Keratinocyte (primary cell): ENCODE measurements at regions not wholly inside any gene's neighbourhood (a gene's known extent, or its start where the extent isn't known, plus 50 kb on each side); places are given as distances from the start of the nearest gene placed in this dataset.

ENCODE experiments used
- DNase-seq: peaks from one replicate; pipeline ENCODE4 v3.0.0-alpha.2; 2011; ENCODE audit warnings: low read depth, missing footprints, low spot score
- FAIRE-seq: peaks from 2 replicates; lab custom pipeline; 2011; peaks lifted over from hg19 to GRCh38; lab: Jason Lieb, UNC
- H2AFZ ChIP-seq: 2 replicates; pipeline ENCODE4 v1.6.0; 2012; ENCODE audit warnings: low read length, control low read depth, inconsistent platforms; ENCODE audit not compliant: control insufficient read depth
- H3K27ac ChIP-seq: 2 replicates; pipeline ENCODE4 v1.5.1; 2011; ENCODE audit warnings: low read length; ENCODE audit not compliant: control insufficient read depth, insufficient read depth
- H3K27me3 ChIP-seq: 3 replicates; pipeline ENCODE4 v1.6.0; 2011; ENCODE audit warnings: low read length; ENCODE audit not compliant: control insufficient read depth, insufficient read depth; ENCODE audit errors: extremely low read depth
- H3K36me3 ChIP-seq, 2 experiments: 2 replicates in 1 of 2; 3 replicates in 1 of 2; pipeline ENCODE4 v1.5.1; 2011; ENCODE audit warnings: low read length in 2 of 2, mild to moderate bottlenecking in 1 of 2; ENCODE audit not compliant: control insufficient read depth in 2 of 2, insufficient read depth in 2 of 2; ENCODE audit errors: extremely low read depth in 1 of 2
- H3K4me1 ChIP-seq: 3 replicates; pipeline ENCODE4 v1.5.1; 2011; ENCODE audit warnings: low read length; ENCODE audit not compliant: control insufficient read depth, insufficient read depth; ENCODE audit errors: extremely low read depth
- H3K4me2 ChIP-seq: 3 replicates; pipeline ENCODE4 v1.6.0; 2011; ENCODE audit warnings: low read depth, low read length; ENCODE audit not compliant: control insufficient read depth, insufficient read depth; ENCODE audit errors: extremely low read depth
- H3K4me3 ChIP-seq, 3 experiments: fragments of 200-600 bp in 1 of 3; sonication (generic) in 1 of 3; 2 replicates in 2 of 3; 3 replicates in 1 of 3; pipeline ENCODE4 v1.5.1; 2011 to 2016; ENCODE audit warnings: low read length in 3 of 3, mild to moderate bottlenecking in 3 of 3, control low read depth in 2 of 3, inconsistent platforms in 1 of 3, low read depth in 1 of 3, mixed read lengths in 1 of 3, mixed run types in 1 of 3, moderate library complexity in 1 of 3; ENCODE audit not compliant: control insufficient read depth in 2 of 3, insufficient read depth in 2 of 3; ENCODE audit errors: extremely low read depth in 1 of 3
- H3K79me2 ChIP-seq: 2 replicates; pipeline ENCODE4 v1.6.0; 2012; ENCODE audit warnings: low read length; ENCODE audit not compliant: control insufficient read depth, insufficient read depth
- H3K9ac ChIP-seq: 3 replicates; pipeline ENCODE4 v1.6.0; 2011; ENCODE audit warnings: low read length; ENCODE audit not compliant: control insufficient read depth, insufficient read depth; ENCODE audit errors: extremely low read depth
- H3K9me1 ChIP-seq: 3 replicates; pipeline ENCODE4 v1.6.0; 2011; ENCODE audit warnings: low read length; ENCODE audit not compliant: control insufficient read depth, insufficient read depth; ENCODE audit errors: extremely low read depth
- H3K9me3 ChIP-seq: 2 replicates; pipeline ENCODE4 v1.5.1; 2012; ENCODE audit warnings: low read depth, low read length; ENCODE audit not compliant: control insufficient read depth
- H4K20me1 ChIP-seq: 3 replicates; pipeline ENCODE4 v1.6.0; 2011; ENCODE audit warnings: low read length; ENCODE audit not compliant: control insufficient read depth, insufficient read depth; ENCODE audit errors: extremely low read depth
- CTCF ChIP-seq, 3 experiments: IDR thresholded peaks in 1 of 3; conservative IDR thresholded peaks in 1 of 3; optimal IDR thresholded peaks in 1 of 3; 2 replicates in 2 of 3; 3 replicates in 1 of 3; pipeline versions ENCODE3 to v1.5.1; 2011; ENCODE audit warnings: low read length in 3 of 3, mild to moderate bottlenecking in 3 of 3, moderate library complexity in 2 of 3, control low read depth in 1 of 3, inconsistent platforms in 1 of 3; ENCODE audit not compliant: insufficient read depth in 2 of 3; ENCODE audit errors: extremely low read depth in 1 of 3
- EZH2 ChIP-seq: IDR thresholded peaks from one replicate; pipeline ENCODE4 v1.6.1; 2012; ENCODE audit warnings: inconsistent platforms, mild to moderate bottlenecking, low read length, moderate library complexity
- dilution Hi-C: fragments of 300-500 bp; cut with MboI; formaldehyde crosslinking; loops from one replicate; pipeline ENCODE4 v1.7.0; 2020; ENCODE audit warnings: low sequenced_read_pairs; ENCODE audit not compliant: extremely low pct_ligation_motif_present

- Histone ChIP-seq H3K4me3 (no peak overlapping the region), H2AFZ (no peak overlapping the region), H4K20me1 (no peaks in the 10 kb centered on the region), H3K4me1 (peaks cover 14% of the 10 kb centered on the region), H3K27me3 (no peaks in the 10 kb centered on the region), H3K9ac (no peak overlapping the region), H3K36me3 (no peaks in the 10 kb centered on the region), H3K9me3 (no peaks in the 10 kb centered on the region), H3K27ac (no peak overlapping the region), H3K9me1 (no peaks in the 10 kb centered on the region), H3K4me2 (no peak overlapping the region), H3K79me2 (no peaks in the 10 kb centered on the region)
- DNase-seq (no peak), FAIRE-seq (no peak)
- TF ChIP-seq EZH2: no peak
- TF ChIP-seq CTCF (optimal IDR thresholded peaks at IDR 0.05 in 1 of 3, IDR thresholded peaks at IDR 0.05 in 1 of 3, conservative IDR thresholded peaks at IDR 0.05 in 1 of 3; ENCODE audit: extremely low read depth in 1 of 3, insufficient read depth in 2 of 3, low read length in 3 of 3): no peak
- dilution Hi-C loops: no loop called here
These were observed 562.8 kb upstream of the TLE4 start for GRCh38 chr9:79008916-79009315.

- Histone ChIP-seq H3K9me1 (no peaks in the 10 kb centered on the region), H3K27me3 (no peaks in the 10 kb centered on the region), H3K4me3 (no peak overlapping the region), H2AFZ (no peak overlapping the region), H4K20me1 (no peaks in the 10 kb centered on the region), H3K4me1 (peaks cover 35% of the 10 kb centered on the region), H3K9me3 (no peaks in the 10 kb centered on the region), H3K79me2 (no peaks in the 10 kb centered on the region), H3K27ac (no peak overlapping the region), H3K9ac (no peak overlapping the region), H3K36me3 (no peaks in the 10 kb centered on the region), H3K4me2 (no peak overlapping the region)
- FAIRE-seq: peak; percentile 63
- no peak for DNase-seq
- no peak for TF ChIP-seq CTCF (optimal IDR thresholded peaks at IDR 0.05 in 1 of 3, IDR thresholded peaks at IDR 0.05 in 1 of 3, conservative IDR thresholded peaks at IDR 0.05 in 1 of 3; ENCODE audit: extremely low read depth in 1 of 3, insufficient read depth in 2 of 3, low read length in 3 of 3)
- TF ChIP-seq EZH2: no peak
- dilution Hi-C loops: no loop called here
These were observed 560.3 kb upstream of the TLE4 start for GRCh38 chr9:79011461-79011860.
